Hepatocyte (in vitro differentiated cells): ENCODE measurements at regions not wholly inside any gene's neighbourhood (a gene's known extent, or its start where the extent isn't known, plus 50 kb on each side); places are given as distances from the start of the nearest gene placed in this dataset.

Source experiments
- DNase-seq: peaks from one replicate; pipeline ENCODE4 v3.0.0-alpha.2; 2016; ENCODE audit warnings: low spot score
- H2AFZ ChIP-seq: fragments of 200-600 bp; sonication (generic); 2 replicates; pipeline ENCODE4 v1.6.0; 2016; ENCODE audit warnings: antibody characterized with exemption, mild to moderate bottlenecking
- H3K27ac ChIP-seq: fragments of 200-600 bp; sonication (generic); 2 replicates; pipeline ENCODE4 v1.5.1; 2016; ENCODE audit warnings: mild to moderate bottlenecking
- H3K27me3 ChIP-seq: fragments of 200-600 bp; sonication (generic); 2 replicates; pipeline ENCODE4 v1.6.1; 2016
- H3K36me3 ChIP-seq: fragments of 200-600 bp; sonication (generic); replicated peaks from 2 replicates; pipeline ENCODE4 v1.5.1; 2016; ENCODE audit warnings: low read depth; ENCODE audit not compliant: insufficient read depth
- H3K4me1 ChIP-seq: fragments of 200-600 bp; sonication (generic); 2 replicates; pipeline ENCODE4 v1.5.1; 2016; ENCODE audit warnings: mild to moderate bottlenecking, moderate library complexity; ENCODE audit not compliant: insufficient read depth
- H3K4me2 ChIP-seq: fragments of 200-600 bp; sonication (generic); 2 replicates; pipeline ENCODE4 v1.6.0; 2016
- H3K4me3 ChIP-seq: fragments of 200-600 bp; sonication (generic); 2 replicates; pipeline ENCODE4 v1.5.1; 2016; ENCODE audit warnings: mild to moderate bottlenecking
- H3K79me2 ChIP-seq: fragments of 200-600 bp; sonication (generic); 2 replicates; pipeline ENCODE4 v1.6.0; 2017; ENCODE audit warnings: mild to moderate bottlenecking
- H3K9me2 ChIP-seq: fragments of 200-600 bp; sonication (generic); replicated peaks from 2 replicates; pipeline ENCODE4 v1.6.0; 2017; ENCODE audit warnings: mild to moderate bottlenecking; ENCODE audit not compliant: insufficient read depth
- H3K9me3 ChIP-seq: fragments of 200-600 bp; sonication (generic); 2 replicates; pipeline ENCODE4 v1.5.1; 2016; ENCODE audit warnings: low read depth, mild to moderate bottlenecking
- H4K20me1 ChIP-seq: fragments of 200-600 bp; sonication (generic); 2 replicates; pipeline ENCODE4 v1.6.0; 2016; ENCODE audit warnings: mild to moderate bottlenecking; ENCODE audit not compliant: insufficient read depth, poor library complexity, severe bottlenecking
- EZH2 ChIP-seq: fragments of 200-600 bp; sonication (generic); IDR thresholded peaks from 2 replicates; pipeline ENCODE4 v1.6.1; 2016; ENCODE audit warnings: antibody characterized with exemption, mild to moderate bottlenecking, borderline replicate concordance
- EZH2phosphoT487 ChIP-seq: fragments of 200-600 bp; sonication (generic); IDR thresholded peaks from one replicate; pipeline ENCODE4 v1.6.1; 2018; ENCODE audit warnings: antibody characterized with exemption, mild to moderate bottlenecking, low read depth, moderate library complexity; ENCODE audit not compliant: unreplicated experiment, severe bottlenecking
- WGBS: methylation state at CpG from one replicate; pipeline ENCODE4 v1.1.6; 2016; ENCODE audit warnings: low lambda C conversion rate; ENCODE audit errors: missing lambda C conversion rate; 5-methylcytosine and 5-hydroxymethylcytosine counted together
- TF ChIP-seq, protein P1 (sequence below): fragments of 200-600 bp; sonication (generic); IDR thresholded peaks from 2 replicates; pipeline ENCODE4 v1.5.1; 2016; ENCODE audit warnings: antibody characterized with exemption, mild to moderate bottlenecking; ENCODE audit not compliant: poor library complexity

- TF ChIP-seq EZH2phosphoT487: no peak
- no peaks in the 10 kb centered on the region for H4K20me1 ChIP-seq
- no peaks in the 10 kb centered on the region for H3K36me3 ChIP-seq
- H3K27me3 ChIP-seq: no peaks in the 10 kb centered on the region
- H3K27ac ChIP-seq: no peak overlapping the region
- H3K9me3 ChIP-seq: peaks cover 8% of the 10 kb centered on the region
- H2AFZ ChIP-seq: no peak overlapping the region
- no peak overlapping the region for H3K4me3 ChIP-seq
- H3K4me1 ChIP-seq: no peaks in the 10 kb centered on the region
- 42% methylated on average over 10 of the region's 10 CpGs for WGBS
- no peaks in the 10 kb centered on the region for H3K9me2 ChIP-seq
- H3K79me2 ChIP-seq: no peaks in the 10 kb centered on the region
- H3K4me2 ChIP-seq: no peak overlapping the region
- no peak for DNase-seq
Measured at GRCh38 chr11:116148056-116148455, 624.7 kb downstream of the BUD13 start.

DNA sequence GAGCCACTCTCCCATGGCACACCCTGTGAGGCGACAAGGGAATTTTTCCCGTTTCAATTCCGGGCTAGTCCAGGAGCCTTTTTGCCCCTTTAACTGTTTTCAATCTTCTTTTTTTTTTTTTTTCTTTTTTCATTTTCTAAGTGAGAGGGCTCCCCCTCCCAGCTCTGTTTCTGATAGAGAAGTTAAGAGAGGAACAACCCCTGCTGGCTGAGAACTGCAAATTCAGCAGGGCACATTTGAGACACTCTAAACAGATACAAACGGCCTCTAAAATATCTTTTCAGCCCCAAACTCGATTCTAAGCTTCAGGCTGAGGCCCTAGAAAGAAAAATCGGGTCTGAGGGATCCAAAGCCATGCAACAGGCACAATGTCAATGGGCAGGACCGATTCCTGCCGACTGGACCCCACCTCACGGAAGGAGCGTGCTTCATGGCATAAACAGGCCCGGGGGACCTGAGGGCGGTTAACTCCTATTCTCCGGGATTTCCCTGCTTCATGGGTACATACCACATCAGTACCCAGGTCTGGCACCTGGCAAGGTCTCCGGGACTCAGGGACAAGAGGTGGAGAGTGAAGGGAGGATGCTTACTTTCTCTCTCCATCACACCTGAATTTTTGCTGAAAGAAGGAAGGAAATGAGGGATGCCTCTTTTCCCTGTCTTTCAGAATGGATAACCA is 627.5 kb downstream of the BUD13 start:
- no peaks in the 10 kb centered on the region for H3K36me3 ChIP-seq
- no peaks in the 10 kb centered on the region for H3K9me2 ChIP-seq
- no peaks in the 10 kb centered on the region for H4K20me1 ChIP-seq
- no peak overlapping the region for H3K4me2 ChIP-seq
- H3K4me1 ChIP-seq: no peaks in the 10 kb centered on the region
- DNase-seq: no peak
- H2AFZ ChIP-seq: no peak overlapping the region
- H3K9me3 ChIP-seq: no peaks in the 10 kb centered on the region
- 87% methylated on average over 14 of the region's 14 CpGs for WGBS
- TF ChIP-seq EZH2 (no peak), EZH2phosphoT487 (no peak)
- TF ChIP-seq, protein P1, sequence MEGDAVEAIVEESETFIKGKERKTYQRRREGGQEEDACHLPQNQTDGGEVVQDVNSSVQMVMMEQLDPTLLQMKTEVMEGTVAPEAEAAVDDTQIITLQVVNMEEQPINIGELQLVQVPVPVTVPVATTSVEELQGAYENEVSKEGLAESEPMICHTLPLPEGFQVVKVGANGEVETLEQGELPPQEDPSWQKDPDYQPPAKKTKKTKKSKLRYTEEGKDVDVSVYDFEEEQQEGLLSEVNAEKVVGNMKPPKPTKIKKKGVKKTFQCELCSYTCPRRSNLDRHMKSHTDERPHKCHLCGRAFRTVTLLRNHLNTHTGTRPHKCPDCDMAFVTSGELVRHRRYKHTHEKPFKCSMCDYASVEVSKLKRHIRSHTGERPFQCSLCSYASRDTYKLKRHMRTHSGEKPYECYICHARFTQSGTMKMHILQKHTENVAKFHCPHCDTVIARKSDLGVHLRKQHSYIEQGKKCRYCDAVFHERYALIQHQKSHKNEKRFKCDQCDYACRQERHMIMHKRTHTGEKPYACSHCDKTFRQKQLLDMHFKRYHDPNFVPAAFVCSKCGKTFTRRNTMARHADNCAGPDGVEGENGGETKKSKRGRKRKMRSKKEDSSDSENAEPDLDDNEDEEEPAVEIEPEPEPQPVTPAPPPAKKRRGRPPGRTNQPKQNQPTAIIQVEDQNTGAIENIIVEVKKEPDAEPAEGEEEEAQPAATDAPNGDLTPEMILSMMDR: no peak
- H3K27ac ChIP-seq: no peak overlapping the region
- H3K79me2 ChIP-seq: no peaks in the 10 kb centered on the region
- no peak overlapping the region for H3K4me3 ChIP-seq
- no peaks in the 10 kb centered on the region for H3K27me3 ChIP-seq

DNA sequence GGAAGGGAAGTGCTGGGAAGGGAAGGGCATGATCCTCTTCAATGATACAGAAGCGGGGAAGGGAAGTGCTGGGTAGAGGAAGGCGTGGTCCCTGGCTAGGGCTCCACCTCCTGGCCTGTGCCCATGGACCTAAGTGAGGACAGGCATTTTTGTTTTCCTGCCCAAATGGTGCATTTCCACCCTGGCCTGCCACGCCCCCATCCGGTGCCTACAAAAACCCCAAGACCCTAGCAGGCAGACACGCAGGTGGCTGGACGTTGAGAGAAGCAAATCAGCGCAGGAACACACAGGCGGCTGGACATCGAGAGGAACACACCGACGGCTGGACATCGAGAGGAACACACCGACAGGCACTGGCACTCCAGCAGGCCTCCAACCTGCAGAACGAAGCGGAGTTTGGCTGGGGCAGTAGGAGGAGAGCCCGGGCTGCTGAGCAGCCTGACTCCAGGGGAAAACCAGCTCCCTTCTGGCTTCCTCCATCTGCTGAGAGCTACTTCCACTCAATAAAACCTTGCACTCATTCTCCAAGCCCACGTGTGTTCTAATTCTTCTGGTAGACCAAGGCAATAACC is 628.3 kb downstream of the BUD13 start:
- 87% methylated on average over 17 of the region's 17 CpGs for WGBS
- TF ChIP-seq, protein P1: no peak
- no peak for TF ChIP-seq EZH2
- no peak for TF ChIP-seq EZH2phosphoT487
- DNase-seq: no peak
- Histone ChIP-seq H3K4me3 (no peak overlapping the region), H3K27ac (no peak overlapping the region), H3K27me3 (no peaks in the 10 kb centered on the region), H3K36me3 (no peaks in the 10 kb centered on the region), H3K4me2 (no peak overlapping the region), H4K20me1 (no peaks in the 10 kb centered on the region), H3K4me1 (peaks cover 4% of the 10 kb centered on the region), H3K9me2 (no peaks in the 10 kb centered on the region), H3K79me2 (no peaks in the 10 kb centered on the region), H3K9me3 (no peaks in the 10 kb centered on the region), H2AFZ (no peak overlapping the region)

DNA sequence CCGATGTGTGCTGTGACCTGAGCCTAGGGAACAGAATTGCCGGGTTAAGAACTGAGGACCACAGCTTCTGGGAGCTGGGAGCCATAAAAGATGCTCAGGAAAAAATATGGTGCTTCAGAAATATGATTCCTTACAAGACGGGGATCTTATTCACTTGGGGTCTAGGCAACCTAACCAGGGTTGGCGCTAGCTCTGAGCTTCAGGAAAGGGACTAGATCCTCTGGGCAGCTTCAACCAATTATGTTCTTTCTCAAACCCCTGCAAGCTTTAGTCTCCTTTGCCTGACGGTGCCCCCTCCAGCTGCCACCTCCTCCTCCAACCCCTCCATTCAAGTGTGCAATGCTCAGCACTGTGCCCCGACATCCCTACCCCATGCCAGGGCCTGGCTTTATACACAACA is 634.1 kb upstream of the CADM1 start:
- WGBS: 94% methylated on average over 6 of the region's 6 CpGs
- H3K27me3 ChIP-seq: no peaks in the 10 kb centered on the region
- no peak overlapping the region for H3K27ac ChIP-seq
- H3K9me3 ChIP-seq: no peaks in the 10 kb centered on the region
- H3K79me2 ChIP-seq: no peaks in the 10 kb centered on the region
- no peak overlapping the region for H3K4me2 ChIP-seq
- no peaks in the 10 kb centered on the region for H3K36me3 ChIP-seq
- no peak overlapping the region for H3K4me3 ChIP-seq
- H4K20me1 ChIP-seq: no peaks in the 10 kb centered on the region
- H3K4me1 ChIP-seq: peaks cover 5% of the 10 kb centered on the region
- DNase-seq: no peak
- TF ChIP-seq EZH2phosphoT487 (no peak), EZH2 (no peak)
- TF ChIP-seq, protein P1: no peak
- no peaks in the 10 kb centered on the region for H3K9me2 ChIP-seq
- H2AFZ ChIP-seq: no peak overlapping the region
